GM12873 (cell line): ENCODE measurements at regions not wholly inside any gene's neighbourhood (a gene's known extent, or its start where the extent isn't known, plus 50 kb on each side); places are given as distances from the start of the nearest gene placed in this dataset.

Experiments
- TF ChIP-seq, protein P1 (sequence below): IDR thresholded peaks from 2 replicates; pipeline ENCODE4 v1.5.1; 2012; ENCODE audit warnings: low read depth, mild to moderate bottlenecking, moderate library complexity, low read length, control low read depth; ENCODE audit not compliant: insufficient read depth; ENCODE audit errors: missing control alignments

- TF ChIP-seq, protein P1, sequence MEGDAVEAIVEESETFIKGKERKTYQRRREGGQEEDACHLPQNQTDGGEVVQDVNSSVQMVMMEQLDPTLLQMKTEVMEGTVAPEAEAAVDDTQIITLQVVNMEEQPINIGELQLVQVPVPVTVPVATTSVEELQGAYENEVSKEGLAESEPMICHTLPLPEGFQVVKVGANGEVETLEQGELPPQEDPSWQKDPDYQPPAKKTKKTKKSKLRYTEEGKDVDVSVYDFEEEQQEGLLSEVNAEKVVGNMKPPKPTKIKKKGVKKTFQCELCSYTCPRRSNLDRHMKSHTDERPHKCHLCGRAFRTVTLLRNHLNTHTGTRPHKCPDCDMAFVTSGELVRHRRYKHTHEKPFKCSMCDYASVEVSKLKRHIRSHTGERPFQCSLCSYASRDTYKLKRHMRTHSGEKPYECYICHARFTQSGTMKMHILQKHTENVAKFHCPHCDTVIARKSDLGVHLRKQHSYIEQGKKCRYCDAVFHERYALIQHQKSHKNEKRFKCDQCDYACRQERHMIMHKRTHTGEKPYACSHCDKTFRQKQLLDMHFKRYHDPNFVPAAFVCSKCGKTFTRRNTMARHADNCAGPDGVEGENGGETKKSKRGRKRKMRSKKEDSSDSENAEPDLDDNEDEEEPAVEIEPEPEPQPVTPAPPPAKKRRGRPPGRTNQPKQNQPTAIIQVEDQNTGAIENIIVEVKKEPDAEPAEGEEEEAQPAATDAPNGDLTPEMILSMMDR: no peak
Observed at GRCh38 chr1:60908159-60908558, 174.2 kb upstream of the NFIA start.

- TF ChIP-seq, protein P1: no peak
Observed at GRCh38 chr1:60906526-60906925, 175.8 kb upstream of the NFIA start.

- TF ChIP-seq, protein P1: no peak
Observed at GRCh38 chr1:60906039-60906438, 176.3 kb upstream of the NFIA start.

- TF ChIP-seq, protein P1: no peak
Observed at GRCh38 chr1:60904099-60904851, 178.1 kb upstream of the NFIA start.

DNA sequence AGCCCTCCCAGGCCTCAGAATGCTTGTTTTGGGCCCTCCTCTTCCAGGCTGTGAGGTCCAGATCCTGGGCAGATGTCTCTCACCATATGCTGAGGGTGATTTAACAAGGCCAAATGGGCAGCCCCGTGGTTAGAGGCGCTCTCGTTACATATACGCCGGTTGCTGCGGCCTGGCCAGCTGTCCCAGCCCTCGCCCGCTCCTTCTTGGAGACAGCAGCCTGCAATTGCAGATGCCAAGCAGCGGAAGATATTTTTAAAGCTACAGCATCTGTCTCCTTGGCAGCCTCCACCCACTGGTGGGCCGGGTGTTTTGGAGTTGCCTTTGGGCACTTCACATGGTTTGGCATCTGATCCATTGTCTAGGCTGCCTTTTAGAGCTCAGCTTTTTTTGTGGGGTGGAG is 178.8 kb upstream of the NFIA start:
- TF ChIP-seq, protein P1: no peak

DNA sequence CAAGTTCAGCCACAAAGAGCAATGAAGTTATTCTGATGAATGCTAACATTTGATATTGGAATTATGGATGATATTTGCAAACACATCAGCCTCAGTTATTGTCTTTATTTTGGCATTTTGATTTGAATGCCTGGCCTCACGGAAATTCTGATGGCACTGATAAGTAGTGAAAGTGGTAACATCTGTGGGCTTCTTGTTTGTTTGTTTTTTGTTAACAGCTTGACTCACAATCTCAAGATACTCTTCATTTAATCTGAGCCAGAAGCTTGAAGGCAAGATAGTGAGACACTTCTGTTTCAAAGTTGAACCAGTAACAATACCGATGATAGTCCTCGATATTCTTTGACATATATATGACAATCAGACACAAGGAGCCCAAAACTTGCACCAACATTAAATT is 182.9 kb upstream of the NFIA start:
- TF ChIP-seq, protein P1: no peak

GRCh38 chr1:60898987-60899386 is 183.4 kb upstream of the NFIA start:
- TF ChIP-seq, protein P1: no peak

- TF ChIP-seq, protein P1: no peak
Observed at GRCh38 chr1:60898413-60898812, 183.9 kb upstream of the NFIA start.
